Caki2 (cell line): ENCODE measurements at regions not wholly inside any gene's neighbourhood (a gene's known extent, or its start where the extent isn't known, plus 50 kb on each side); places are given as distances from the start of the nearest gene placed in this dataset.

Source experiments
- DNase-seq: peaks from one replicate; pipeline ENCODE4 v3.0.0-alpha.2; 2015; ENCODE audit warnings: low read depth
- in situ Hi-C: cut with HindIII; loops from 2 replicates; pipeline ENCODE4 v1.10.0; 2016; ENCODE audit warnings: low sequenced_read_pairs, low pct_unique_long_range_greater_than_20kb, mixed read lengths

DNA sequence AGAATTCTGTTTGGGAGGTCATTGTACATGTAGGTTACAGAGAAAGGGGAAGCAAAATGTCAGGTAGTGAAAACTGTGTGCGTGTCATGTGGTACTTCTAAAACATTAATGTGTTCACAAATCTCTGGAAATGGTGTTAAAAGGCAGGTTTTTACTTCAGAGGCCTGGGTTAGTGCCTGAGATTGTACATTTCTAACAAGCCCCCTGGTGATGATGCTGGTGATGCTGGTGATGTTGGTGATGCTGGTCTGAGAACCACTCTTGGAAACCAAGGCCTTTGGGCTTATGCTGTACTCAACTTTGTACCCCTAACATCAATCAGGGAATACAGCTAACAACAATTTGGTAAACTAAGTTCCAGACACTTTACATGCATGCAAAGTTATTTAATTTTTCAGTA, 187.1 kb downstream of the SCG2 start:
- in situ Hi-C loops, result no loop called here

DNA sequence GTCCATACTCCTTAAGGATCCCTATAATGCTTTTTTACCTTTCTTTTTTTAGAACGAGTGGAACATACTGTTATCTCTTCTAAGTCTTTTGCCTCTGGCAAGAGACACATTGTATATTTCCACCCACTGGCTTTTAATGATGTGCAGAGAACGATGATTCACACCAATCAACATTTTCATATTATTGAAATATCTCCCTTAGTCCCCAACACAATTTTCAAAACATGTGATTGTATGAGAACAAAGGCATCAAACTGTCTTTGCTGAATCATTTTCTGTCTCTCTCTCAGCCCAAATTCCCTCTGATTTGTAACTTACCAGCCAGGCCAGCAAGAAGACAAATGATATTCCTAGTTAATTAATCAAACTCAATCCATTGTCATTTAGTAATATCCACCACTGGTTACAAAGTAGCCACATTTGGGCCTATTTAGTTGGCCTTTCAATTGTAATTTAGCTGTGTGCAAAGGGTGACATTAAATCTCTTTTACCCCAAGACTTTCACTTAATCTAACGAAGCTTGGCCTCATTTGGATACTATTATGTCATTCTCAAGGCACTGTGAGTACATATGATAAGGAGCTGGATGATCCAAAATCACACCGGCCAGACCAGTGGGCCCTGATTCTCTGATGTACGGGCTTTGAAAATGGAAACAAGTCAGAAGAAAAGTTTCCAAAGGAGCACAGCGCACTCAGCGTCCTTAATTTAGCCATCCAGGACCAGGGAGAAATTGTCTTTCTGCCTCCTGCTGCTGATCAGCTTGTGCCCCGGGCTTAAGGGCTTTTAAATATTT, 185.1 kb downstream of the SCG2 start:
- in situ Hi-C loops, result no loop called here
- DNase-seq, result no peak

More for the DNA sequence above, 187.1 kb downstream of the SCG2 start:
- no peak for DNase-seq

DNA sequence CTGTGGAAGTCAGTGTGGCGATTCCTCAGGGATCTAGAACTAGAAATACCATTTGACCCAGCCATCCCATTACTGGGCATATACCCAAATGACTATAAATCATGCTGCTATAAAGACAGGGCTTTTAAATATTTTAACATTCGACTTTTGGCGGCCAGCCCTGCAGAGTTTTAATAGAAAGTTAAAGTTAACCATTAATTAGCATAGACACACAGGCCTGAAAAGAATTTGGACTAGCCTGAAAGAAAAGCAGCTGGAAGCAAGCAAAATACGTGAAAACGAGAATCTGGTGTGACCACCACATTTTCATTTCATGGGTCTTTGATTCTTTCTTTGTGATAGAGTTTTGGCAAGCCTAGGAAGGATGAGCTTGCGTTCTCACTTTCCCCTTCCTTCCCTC, 184.0 kb downstream of the SCG2 start:
- in situ Hi-C loops, result no loop called here
- peak; percentile 42 for DNase-seq

DNA sequence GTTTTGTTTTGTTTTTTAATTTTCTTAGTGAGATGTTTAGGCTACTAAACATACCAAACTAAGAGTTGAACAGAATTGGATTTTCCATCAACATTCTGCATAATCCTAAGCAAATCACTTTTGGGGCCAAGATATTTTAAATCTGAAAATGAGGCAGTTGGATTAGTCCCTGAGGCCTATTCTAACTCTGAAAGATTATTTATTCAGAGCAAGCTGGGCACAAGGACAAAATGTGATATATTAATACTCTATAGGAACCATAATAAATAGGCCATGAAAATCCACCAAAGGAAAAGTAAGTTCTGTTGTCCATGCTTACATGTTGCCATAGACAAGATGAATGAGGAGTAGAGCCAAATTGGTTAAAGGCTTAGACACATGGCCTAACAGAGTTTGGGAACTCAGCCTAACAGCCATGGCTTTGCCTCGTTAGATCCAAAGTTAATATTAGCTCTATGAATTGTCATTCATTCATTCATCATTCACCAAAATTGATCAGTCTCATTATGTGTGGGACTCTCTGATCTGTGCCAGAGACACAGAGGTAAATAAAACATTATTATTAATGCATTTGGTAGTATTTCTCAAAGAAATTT, 183.5 kb downstream of the SCG2 start:
- in situ Hi-C loops, result no loop called here
- DNase-seq, result no peak

DNA sequence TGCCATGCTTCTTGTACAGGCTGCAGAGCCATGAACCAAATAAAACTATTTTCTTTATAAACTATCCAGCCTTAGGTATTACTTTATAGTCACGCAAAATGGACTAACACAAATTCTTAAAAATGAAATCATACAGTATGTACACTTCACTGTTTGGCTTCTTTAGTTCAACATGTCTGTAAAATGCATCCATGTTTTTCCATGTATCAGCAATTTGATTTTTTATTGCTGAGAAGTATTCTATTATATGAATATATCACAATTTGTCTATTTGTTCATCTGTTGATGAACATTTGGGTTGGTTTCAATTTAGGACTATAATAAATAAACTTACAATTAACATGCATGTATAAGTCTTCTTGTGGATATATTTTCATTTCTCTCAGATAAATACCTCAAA, 182.1 kb downstream of the SCG2 start:
- no peak for DNase-seq
- in situ Hi-C loops, result no loop called here

DNA sequence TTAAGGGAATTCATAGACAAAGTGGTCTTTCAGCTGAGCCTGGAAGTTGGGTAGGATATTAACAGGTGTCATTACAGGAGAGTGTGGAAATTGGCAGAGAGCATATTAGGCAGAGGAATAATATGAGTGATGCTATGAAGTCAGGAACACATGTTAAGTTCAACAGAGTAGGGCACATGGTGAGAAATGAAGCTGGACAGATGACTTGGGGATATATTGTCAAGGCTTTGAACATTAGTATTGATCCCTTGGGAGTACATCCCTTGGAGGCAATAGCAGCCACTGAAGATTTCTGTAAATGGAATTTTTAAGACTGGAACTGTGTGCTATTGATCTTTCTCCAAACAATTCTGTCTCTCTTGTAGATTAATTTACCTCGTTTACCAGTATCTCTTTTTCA, 170.7 kb downstream of the SCG2 start:
- no peak for DNase-seq
- in situ Hi-C loops, result no loop called here

DNA sequence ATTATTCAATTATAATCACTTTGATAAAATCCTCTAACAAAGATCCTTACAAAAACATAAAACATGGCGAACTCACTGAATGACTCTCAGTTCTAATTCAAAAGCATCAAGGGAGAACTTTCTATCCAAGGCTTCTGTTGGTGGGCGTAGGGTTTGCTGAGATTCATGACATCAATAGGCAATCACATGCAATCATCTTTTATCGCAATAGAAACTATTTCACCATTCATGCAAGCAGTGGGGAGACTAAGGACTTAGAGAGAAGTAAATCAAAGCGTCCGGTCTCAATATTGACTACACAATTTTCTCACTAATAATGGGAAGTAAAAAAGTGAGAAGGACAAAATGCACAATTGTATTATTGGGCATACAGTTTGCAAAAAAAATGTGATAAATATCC, 168.7 kb downstream of the SCG2 start:
- no peak for DNase-seq
- in situ Hi-C loops, result no loop called here

DNA sequence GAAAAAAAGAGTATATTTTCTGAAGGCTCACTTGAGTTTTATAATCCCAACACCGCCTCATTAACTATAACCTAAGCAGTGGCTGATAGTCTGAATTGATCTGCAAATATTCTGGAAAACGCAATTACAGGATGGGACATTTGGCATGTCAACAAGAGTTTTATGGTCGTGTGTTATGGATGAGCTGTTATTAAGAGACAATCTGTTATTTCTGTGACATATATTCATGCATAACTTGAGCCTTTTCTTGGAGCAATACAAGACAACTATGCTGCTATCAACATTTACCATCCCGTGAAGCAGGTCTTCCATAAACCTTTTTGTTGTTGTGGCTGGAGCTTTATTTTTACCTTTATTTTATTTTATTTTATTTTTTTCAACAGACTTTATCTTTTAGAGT, 164.4 kb downstream of the SCG2 start:
- in situ Hi-C loops, result no loop called here
- no peak for DNase-seq

DNA sequence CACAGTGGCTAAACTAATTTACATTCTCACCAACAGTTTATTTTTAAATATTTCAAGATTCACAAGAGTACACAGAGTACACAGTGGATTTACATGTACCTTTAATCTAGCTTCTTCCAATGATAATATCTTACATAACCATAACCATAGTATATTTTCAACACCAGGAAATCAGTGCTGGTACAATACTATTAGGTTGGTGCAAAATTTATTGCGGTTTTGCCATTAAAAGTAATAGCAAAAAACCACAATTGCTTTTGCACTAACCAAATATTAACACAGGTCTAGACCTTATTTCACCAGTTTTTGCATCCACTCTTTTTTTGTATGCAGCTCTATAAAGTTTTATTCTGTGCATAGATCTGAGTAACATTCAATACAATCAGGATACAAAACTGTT, 163.0 kb downstream of the SCG2 start:
- in situ Hi-C loops, result no loop called here
- no peak for DNase-seq

DNA sequence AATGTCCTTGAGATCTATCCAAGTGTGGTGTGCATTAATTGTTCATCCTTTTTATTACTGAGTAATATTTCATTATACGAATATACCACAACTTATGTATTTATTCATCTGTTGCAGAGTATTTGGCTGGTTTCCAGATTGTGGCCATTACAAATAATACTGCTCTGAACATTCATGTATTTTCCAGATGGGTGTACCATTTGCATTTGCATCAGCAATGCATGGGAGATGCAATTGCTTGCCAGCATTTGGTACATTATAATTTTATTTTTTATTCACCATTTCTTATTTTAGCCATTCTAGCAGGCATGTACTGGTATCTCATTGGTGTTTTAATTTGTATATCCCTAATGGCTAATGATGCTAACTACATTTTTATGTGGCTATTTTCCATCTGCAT, 162.4 kb downstream of the SCG2 start:
- DNase-seq, result no peak
- in situ Hi-C loops, result no loop called here

DNA sequence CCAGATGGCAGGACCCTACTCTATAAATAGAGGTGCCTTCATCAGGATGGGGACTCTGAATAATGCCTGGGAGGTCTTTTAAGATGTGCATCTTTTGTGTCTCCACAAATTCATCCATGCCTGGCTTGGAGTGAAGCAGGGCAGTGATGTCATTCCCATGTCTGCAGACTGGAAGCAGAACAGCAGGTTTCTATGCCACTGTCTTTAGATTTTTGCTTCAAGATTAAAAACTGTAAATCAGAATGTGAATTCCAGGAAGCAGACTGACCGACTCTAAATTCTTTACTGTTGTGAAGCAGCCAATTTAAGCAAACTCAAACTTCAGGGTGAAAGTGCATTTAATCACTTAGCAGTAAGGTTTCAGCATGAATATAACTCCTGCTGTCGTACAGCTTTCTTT, 159.3 kb downstream of the SCG2 start:
- in situ Hi-C loops, result no loop called here
- DNase-seq, result no peak

DNA sequence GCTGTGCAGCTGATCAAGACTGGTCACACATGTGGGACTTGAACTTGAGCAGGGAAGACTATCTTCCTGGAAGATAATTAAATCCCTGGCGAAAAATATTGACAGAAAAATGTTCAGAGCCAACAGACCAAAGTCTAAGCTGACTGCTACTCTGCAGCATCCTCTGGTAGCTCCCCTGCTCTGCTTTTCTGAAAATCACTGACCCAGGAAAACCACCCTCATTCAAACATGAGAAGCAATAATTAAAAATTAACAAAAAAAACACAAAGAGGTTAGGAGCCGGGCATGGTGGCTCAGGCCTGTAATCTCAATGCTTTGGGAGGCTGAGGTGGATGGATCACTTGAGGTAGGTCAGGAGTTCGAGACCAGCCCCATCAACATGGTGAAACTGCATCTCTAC, 151.9 kb downstream of the SCG2 start:
- no peak for DNase-seq
- in situ Hi-C loops, result no loop called here

DNA sequence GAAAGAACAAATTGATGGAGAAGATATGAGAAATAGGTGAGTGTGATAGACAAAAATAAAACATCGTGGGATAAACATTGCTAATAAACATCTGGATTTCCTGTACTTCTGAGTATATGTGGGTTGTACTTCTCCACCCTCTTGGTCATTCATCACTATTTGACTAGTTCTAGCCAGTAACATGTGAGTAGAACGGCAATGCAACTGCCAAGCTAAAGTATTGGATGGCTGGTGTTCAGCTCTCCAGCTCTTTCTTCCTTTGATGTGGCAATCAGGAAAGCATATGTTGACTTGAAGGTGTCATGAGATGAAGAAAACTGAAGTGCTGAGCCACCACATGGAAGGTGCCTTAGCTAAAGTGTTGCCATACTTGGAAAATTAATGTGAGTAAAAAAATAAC, 144.9 kb downstream of the SCG2 start:
- in situ Hi-C loops, result no loop called here

DNA sequence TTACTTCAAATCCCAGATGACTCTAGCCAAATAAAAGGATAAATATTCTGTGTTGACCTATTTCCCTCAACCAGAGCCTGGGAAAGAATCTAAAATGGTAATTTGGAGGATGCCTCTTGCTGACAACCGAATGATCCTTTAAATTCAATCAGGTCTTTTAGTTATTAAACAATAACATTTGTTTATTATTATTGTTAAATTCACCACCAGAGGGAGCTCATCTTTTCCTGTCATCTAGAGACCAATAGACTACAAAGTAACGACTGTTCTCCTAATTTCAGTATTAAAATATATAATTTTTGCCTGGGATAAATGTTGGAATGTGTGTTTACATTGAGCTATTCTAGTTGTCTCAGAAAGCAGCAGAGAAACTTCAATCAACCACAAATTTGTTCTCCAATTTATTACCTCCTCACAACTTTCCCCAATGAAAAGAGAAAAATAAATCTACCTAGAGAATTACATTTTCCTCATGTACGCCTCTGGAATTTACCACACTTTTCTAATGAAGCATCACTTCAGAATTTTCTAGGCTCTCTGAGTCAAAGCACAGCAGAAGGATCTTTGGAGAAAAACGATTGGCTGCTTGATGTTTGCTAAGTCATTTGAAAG, 142.7 kb downstream of the SCG2 start:
- no peak for DNase-seq
- in situ Hi-C loops, result no loop called here

More for the DNA sequence above, 144.9 kb downstream of the SCG2 start:
- DNase-seq, result no peak

DNA sequence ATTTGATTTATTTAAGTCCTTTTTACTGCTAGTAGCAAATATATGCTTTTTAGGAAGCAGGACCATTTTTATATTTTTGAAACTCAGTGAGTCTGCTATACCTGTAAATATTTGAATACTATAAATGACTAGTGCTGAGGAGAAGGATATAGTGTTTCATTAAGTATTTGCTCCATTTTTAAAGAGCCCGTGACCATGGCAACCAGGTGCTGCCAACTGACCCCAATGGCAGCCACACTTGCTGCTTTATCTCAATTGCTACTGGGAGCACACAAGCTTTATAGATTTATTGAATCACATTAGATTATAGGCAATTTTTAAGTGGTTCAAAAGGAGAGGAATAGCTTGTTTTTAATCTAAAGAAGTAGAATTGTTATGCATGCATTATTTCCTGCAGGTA, 142.0 kb downstream of the SCG2 start:
- in situ Hi-C loops, result no loop called here
- DNase-seq, result no peak

DNA sequence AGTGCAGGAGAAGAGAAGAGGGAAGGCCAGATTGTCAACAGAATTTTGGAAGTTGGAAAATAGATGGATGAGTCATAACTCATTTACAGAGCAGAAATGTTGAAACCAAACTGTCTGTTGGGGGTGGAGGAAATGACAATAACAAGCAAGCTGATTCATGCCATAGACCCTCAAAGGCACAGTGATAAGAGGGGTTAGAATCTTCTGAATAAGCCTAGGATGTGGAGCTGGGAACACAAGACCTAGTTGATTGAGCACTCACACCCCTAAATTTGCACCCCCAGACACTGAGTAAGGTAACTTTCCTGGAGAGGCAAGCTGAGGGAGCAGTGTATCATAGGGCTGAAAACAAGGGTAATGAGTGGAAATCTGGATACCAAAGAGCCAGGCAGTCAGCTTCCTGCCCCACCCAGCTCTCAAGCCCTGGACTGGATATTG, 141.4 kb downstream of the SCG2 start:
- DNase-seq, result no peak
- in situ Hi-C loops, result no loop called here

DNA sequence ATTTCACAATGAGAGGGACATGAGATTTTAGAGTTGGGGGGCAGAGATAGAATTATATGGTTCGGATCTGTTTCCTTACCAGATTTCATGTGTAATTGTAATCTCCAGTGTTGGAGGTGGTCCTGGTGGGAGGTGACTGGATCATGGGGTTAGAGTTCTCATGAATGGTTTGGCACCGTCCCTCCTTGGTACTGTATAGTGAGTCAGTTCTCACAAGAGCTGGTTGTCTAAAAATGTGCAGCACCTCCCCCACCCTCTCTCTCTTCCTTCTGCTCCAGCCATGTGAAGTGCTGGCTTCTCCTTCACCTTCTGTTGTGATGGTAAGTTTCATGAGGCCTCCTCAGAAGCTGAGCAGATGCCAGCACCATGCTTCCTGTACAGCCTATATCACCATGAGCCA, 138.1 kb downstream of the SCG2 start:
- in situ Hi-C loops, result no loop called here
- DNase-seq, result no peak

DNA sequence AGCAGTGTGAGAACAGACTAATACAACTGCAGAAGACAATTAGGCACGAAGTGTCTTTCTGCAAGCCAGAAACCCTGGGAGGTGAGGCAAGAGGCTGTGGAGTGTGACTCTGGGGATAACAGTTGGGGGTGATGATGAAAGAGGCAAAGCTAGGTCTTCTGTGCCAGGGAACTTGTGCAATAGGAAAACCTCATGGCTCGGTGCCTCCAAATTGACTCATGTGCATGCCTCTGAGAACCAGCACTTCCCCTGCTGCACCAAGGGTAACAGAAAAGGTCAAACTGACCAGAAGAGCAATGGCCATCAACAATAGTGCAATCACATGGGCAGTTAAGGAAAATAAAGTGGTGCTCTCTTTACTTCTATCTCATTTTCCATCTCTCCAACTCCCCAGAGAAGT, 136.4 kb downstream of the SCG2 start:
- in situ Hi-C loops, result no loop called here
- DNase-seq, result peak; percentile 90

DNA sequence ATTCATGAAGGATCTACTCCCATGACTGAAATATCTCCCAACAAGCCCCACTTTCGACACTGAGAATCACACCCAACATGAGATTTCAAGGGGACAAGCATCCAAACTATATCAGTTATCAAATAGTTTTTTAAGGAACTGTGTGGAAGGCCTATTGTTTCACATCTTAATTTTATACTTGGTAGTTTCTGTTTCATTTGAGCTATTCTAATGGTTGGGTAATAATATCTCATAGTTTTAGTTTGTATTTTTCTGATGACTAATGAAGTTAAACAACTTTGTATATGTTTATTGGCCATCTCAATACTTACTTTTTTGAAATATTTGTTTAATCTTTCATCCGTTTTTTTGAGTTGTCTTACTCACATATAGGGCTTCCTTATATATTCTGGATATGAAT, 135.0 kb downstream of the SCG2 start:
- DNase-seq, result no peak
- in situ Hi-C loops, result no loop called here
